Neuronal stem cell (in vitro differentiated cells): ENCODE measurements at regions not wholly inside any gene's neighbourhood (a gene's known extent, or its start where the extent isn't known, plus 50 kb on each side); places are given as distances from the start of the nearest gene placed in this dataset.

Experiments
- DNase-seq: peaks from one replicate; pipeline ENCODE4 v3.0.0-alpha.2; 2013; ENCODE audit warnings: low spot score
- H2AFZ ChIP-seq: one replicate; pipeline ENCODE4 v1.6.1; 2013; ENCODE audit warnings: mild to moderate bottlenecking, low read length, inconsistent platforms
- H2AK5ac ChIP-seq: 2 replicates; pipeline ENCODE4 v1.6.1; 2013; ENCODE audit warnings: low read depth, mild to moderate bottlenecking, inconsistent platforms, low read length, moderate library complexity, mixed read lengths
- H2BK120ac ChIP-seq: 2 replicates; pipeline ENCODE4 v1.6.1; 2013; ENCODE audit warnings: low read depth, mild to moderate bottlenecking, inconsistent platforms, low read length, moderate library complexity, mixed read lengths
- H2BK12ac ChIP-seq: one replicate; pipeline ENCODE4 v1.6.1; 2013; ENCODE audit warnings: low read length, inconsistent platforms
- H2BK15ac ChIP-seq: 2 replicates; pipeline ENCODE4 v1.6.1; 2013; ENCODE audit warnings: mild to moderate bottlenecking, low read length, inconsistent platforms, mixed read lengths
- H2BK5ac ChIP-seq: one replicate; pipeline ENCODE4 v1.6.1; 2013; ENCODE audit warnings: inconsistent platforms, mild to moderate bottlenecking, low read length, moderate library complexity
- H3K14ac ChIP-seq: one replicate; pipeline ENCODE4 v1.6.1; 2013; ENCODE audit warnings: low read length, inconsistent platforms
- H3K18ac ChIP-seq: 2 replicates; pipeline ENCODE4 v1.6.1; 2013; ENCODE audit warnings: low read length, inconsistent platforms
- H3K23ac ChIP-seq: 2 replicates; pipeline ENCODE4 v1.6.1; 2013; ENCODE audit warnings: low read depth, mild to moderate bottlenecking, mixed read lengths, low read length, inconsistent platforms; ENCODE audit not compliant: poor library complexity
- H3K27ac ChIP-seq: replicated peaks from 3 replicates; pipeline ENCODE4 v1.5.1; 2013; ENCODE audit warnings: low read length, inconsistent platforms
- H3K27me3 ChIP-seq, 3 experiments: 2 replicates each; pipeline ENCODE4 v1.6.1; 2013; ENCODE audit warnings: low read length in 3 of 3, mild to moderate bottlenecking in 2 of 3, inconsistent platforms in 1 of 3, low read depth in 1 of 3, mixed read lengths in 1 of 3, moderate library complexity in 1 of 3; ENCODE audit not compliant: control insufficient read depth in 3 of 3, insufficient read depth in 3 of 3
- H3K36me3 ChIP-seq, 2 donors: replicated peaks in 1 of 2; 2 replicates each; pipeline ENCODE4 v1.6.1; 2013; ENCODE audit warnings: low read length in 2 of 2; ENCODE audit not compliant: control insufficient read depth in 2 of 2, insufficient read depth in 2 of 2
- H3K4ac ChIP-seq: 2 replicates; pipeline ENCODE4 v1.6.1; 2013; ENCODE audit warnings: inconsistent platforms, mild to moderate bottlenecking, low read length, moderate library complexity
- H3K4me1 ChIP-seq, 2 donors: 1 replicate in 1 of 2; 2 replicates in 1 of 2; pipeline ENCODE4 v1.6.1; 2013; ENCODE audit warnings: low read length in 2 of 2, low read depth in 1 of 2; ENCODE audit not compliant: control insufficient read depth in 2 of 2, insufficient read depth in 1 of 2
- H3K4me2 ChIP-seq: one replicate; pipeline ENCODE4 v1.6.1; 2013; ENCODE audit warnings: mild to moderate bottlenecking, low read length, inconsistent platforms; ENCODE audit not compliant: insufficient read depth, poor library complexity, severe bottlenecking
- H3K4me3 ChIP-seq, 2 donors: 2 replicates each; pipeline ENCODE4 v1.5.1; 2013; ENCODE audit warnings: low read length in 2 of 2, mild to moderate bottlenecking in 2 of 2, inconsistent platforms in 1 of 2, moderate library complexity in 1 of 2
- H3K79me1 ChIP-seq: one replicate; pipeline ENCODE4 v1.6.1; 2013; ENCODE audit warnings: low read depth, mild to moderate bottlenecking, inconsistent platforms, low read length, moderate library complexity
- H3K9ac ChIP-seq: one replicate; pipeline ENCODE4 v1.6.1; 2013; ENCODE audit warnings: mild to moderate bottlenecking, low read depth, low read length, inconsistent platforms; ENCODE audit not compliant: poor library complexity
- H3K9me3 ChIP-seq, 2 donors: replicated peaks in 1 of 2; 2 replicates each; pipeline versions ENCODE3 to v1.6.1; 2013; ENCODE audit warnings: low read length in 2 of 2, mild to moderate bottlenecking in 2 of 2, inconsistent platforms in 1 of 2, low read depth in 1 of 2, mixed read lengths in 1 of 2, moderate library complexity in 1 of 2; ENCODE audit not compliant: control insufficient read depth in 2 of 2, insufficient read depth in 1 of 2
- H4K8ac ChIP-seq: one replicate; pipeline ENCODE4 v1.6.1; 2013; ENCODE audit warnings: low read depth, mild to moderate bottlenecking, inconsistent platforms, low read length, moderate library complexity
- H4K91ac ChIP-seq: one replicate; pipeline ENCODE4 v1.6.1; 2013; ENCODE audit warnings: low read length, low read depth, mild to moderate bottlenecking, inconsistent platforms; ENCODE audit not compliant: poor library complexity
- WGBS, 2 donors: extraction: QIAGEN DNeasy Blood & Tissue Kit; methylation state at CpG; one replicate each; pipeline ENCODE4 v1.1.7; 2013; ENCODE audit warnings: missing lambda C conversion rate in 2 of 2, mixed read lengths in 1 of 2; ENCODE audit not compliant: insufficient read length in 2 of 2, insufficient replicate concordance in 1 of 2; ENCODE audit errors: extremely low coverage in 2 of 2; 5-methylcytosine and 5-hydroxymethylcytosine counted together

DNA sequence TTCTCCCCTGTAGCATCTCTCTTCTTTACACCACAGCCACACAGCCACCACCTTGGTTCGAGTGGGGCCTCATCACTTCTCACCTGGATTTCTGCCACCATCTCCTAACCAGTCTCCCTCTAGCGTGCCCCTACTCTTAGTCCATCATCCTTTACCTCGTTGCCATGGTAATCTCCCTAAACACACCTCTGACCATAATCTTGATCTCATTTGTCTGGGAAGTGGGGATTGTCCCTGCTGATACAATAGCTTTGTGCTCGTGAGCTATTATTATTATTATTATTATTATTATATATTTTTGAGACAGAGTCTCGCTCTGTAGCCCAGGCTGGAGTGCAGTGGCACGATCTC, 76.5 kb upstream of the HSPA9 start:
- Histone ChIP-seq H2AK5ac (no peak overlapping the region), H3K79me1 (no peaks in the 10 kb centered on the region), H2BK15ac (no peak overlapping the region), H3K14ac (no peak overlapping the region), H3K4ac (no peak overlapping the region), H3K4me1 (peaks cover 13 to 37% of the 10 kb centered on the region in 2 donors), H2BK5ac (no peak overlapping the region), H2BK12ac (no peak overlapping the region), H3K9me3 (no peaks in the 10 kb centered on the region), H4K91ac (no peak overlapping the region), H3K9ac (no peak overlapping the region), H3K23ac (no peak overlapping the region), H3K27ac (no peak overlapping the region), H3K36me3 (no peaks in the 10 kb centered on the region), H3K4me3 (no peak overlapping the region), H3K27me3 (peaks cover 0 to 8% (median 0%) of the 10 kb centered on the region in 3 experiments), H2AFZ (peak overlapping the region; percentile 66), H3K18ac (no peak overlapping the region), H3K4me2 (no peak overlapping the region), H2BK120ac (no peak overlapping the region), H4K8ac (no peak overlapping the region)
- no CpG with 5 or more reads among the region's 6 CpGs for WGBS, 2 donors
- no peak for DNase-seq

- Histone ChIP-seq H2AFZ (peak overlapping the region; percentile 66), H3K4me1 (peaks cover 13 to 42% of the 10 kb centered on the region in 2 donors), H3K27ac (no peak overlapping the region), H2BK12ac (no peak overlapping the region), H3K14ac (no peak overlapping the region), H3K4ac (no peak overlapping the region), H3K9me3 (no peaks in the 10 kb centered on the region), H3K18ac (no peak overlapping the region), H3K4me3 (no peak overlapping the region), H4K8ac (no peak overlapping the region), H2AK5ac (no peak overlapping the region), H3K9ac (peak overlapping the region; percentile 24), H3K23ac (no peak overlapping the region), H2BK5ac (no peak overlapping the region), H3K4me2 (no peak overlapping the region), H2BK120ac (no peak overlapping the region), H3K79me1 (no peaks in the 10 kb centered on the region), H3K27me3 (peaks cover 0 to 5% (median 0%) of the 10 kb centered on the region in 3 experiments), H3K36me3 (no peaks in the 10 kb centered on the region), H4K91ac (no peak overlapping the region), H2BK15ac (no peak overlapping the region)
- WGBS, 2 donors = no CpG with 5 or more reads among the region's 14 CpGs
- DNase-seq = no peak
These were observed 76.0 kb upstream of the HSPA9 start for GRCh38 chr5:138651058-138651766.

DNA sequence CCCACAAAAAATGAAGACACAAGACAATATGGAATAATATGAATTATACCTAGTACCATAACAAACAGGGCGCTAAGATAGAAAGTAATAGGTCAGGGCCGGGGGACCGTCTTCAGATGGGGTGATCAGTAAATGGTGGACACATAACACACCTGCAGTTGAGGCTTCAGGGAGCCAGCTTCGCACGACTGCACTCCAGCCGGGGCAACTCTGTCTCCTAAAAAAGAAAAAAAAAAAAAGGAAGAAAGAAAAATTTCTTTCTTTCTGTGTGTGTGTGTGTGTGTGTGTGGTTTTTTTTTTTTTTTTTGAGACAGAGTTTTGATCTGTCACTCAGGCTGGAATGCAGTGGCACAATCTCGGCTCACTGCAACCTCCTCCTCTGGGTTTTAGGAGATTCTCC, 75.0 kb upstream of the HSPA9 start:
- Histone ChIP-seq H2BK12ac (no peak overlapping the region), H3K9ac (no peak overlapping the region), H3K27ac (no peak overlapping the region), H3K9me3 (no peaks in the 10 kb centered on the region), H3K27me3 (peaks cover 0 to 5% (median 0%) of the 10 kb centered on the region in 3 experiments), H2AFZ (no peak overlapping the region), H2BK5ac (no peak overlapping the region), H4K8ac (no peak overlapping the region), H3K4ac (no peak overlapping the region), H3K23ac (no peak overlapping the region), H2BK15ac (no peak overlapping the region), H3K4me3 (no peak overlapping the region), H3K14ac (no peak overlapping the region), H3K4me2 (no peak overlapping the region), H3K79me1 (no peaks in the 10 kb centered on the region), H3K4me1 (peaks cover 13 to 46% of the 10 kb centered on the region in 2 donors), H3K18ac (no peak overlapping the region), H4K91ac (no peak overlapping the region), H3K36me3 (no peaks in the 10 kb centered on the region), H2AK5ac (no peak overlapping the region), H2BK120ac (no peak overlapping the region)
- no peak for DNase-seq
- WGBS, 2 donors = no CpG with 5 or more reads among the region's 7 CpGs

GRCh38 chr5:138649775-138650174, 74.6 kb upstream of the HSPA9 start:
- no CpG with 5 or more reads among the region's 3 CpGs for WGBS, 2 donors
- no peak overlapping the region for H3K18ac ChIP-seq
- DNase-seq = no peak
- H3K4me2 ChIP-seq = no peak overlapping the region
- no peak overlapping the region for H2BK5ac ChIP-seq
- H3K14ac ChIP-seq = no peak overlapping the region
- H3K4ac ChIP-seq = no peak overlapping the region
- no peak overlapping the region for H4K91ac ChIP-seq
- H2AFZ ChIP-seq = peak overlapping the region; percentile 75
- H2BK120ac ChIP-seq = no peak overlapping the region
- H3K79me1 ChIP-seq = no peaks in the 10 kb centered on the region
- peaks cover 13 to 46% of the 10 kb centered on the region in 2 donors for H3K4me1 ChIP-seq
- H3K27me3 ChIP-seq = peaks cover 0 to 5% (median 0%) of the 10 kb centered on the region in 3 experiments
- H3K27ac ChIP-seq = no peak overlapping the region
- H4K8ac ChIP-seq = no peak overlapping the region
- H3K9me3 ChIP-seq = no peaks in the 10 kb centered on the region
- H2BK12ac ChIP-seq = no peak overlapping the region
- H2AK5ac ChIP-seq = no peak overlapping the region
- H3K23ac ChIP-seq = no peak overlapping the region
- H3K4me3 ChIP-seq = no peak overlapping the region
- H3K9ac ChIP-seq = no peak overlapping the region
- H3K36me3 ChIP-seq = no peaks in the 10 kb centered on the region
- H2BK15ac ChIP-seq = no peak overlapping the region
